H1 (cell line): ENCODE measurements at regions not wholly inside any gene's neighbourhood (a gene's known extent, or its start where the extent isn't known, plus 50 kb on each side); places are given as distances from the start of the nearest gene placed in this dataset.

Experiments
- CTCF ChIA-PET: fragments of 300-600 bp; sonication (Branson Sonifier 250); formaldehyde crosslinking; loops from one replicate; lab custom pipeline; 2021; ENCODE audit not compliant: partially characterized antibody; lab: Charles Lee
- POLR2A ChIA-PET: fragments of 300-600 bp; sonication (Branson Sonifier 250); formaldehyde crosslinking; loops from one replicate; lab custom pipeline; 2021; ENCODE audit warnings: inconsistent platforms; ENCODE audit not compliant: partially characterized antibody; lab: Charles Lee
- DNase-seq, 2 experiments: peaks; one replicate each; pipeline versions ENCODE4 v3.0.0 to v3.0.0-alpha.2; 2010 to 2022; ENCODE audit warnings: low spot score in 2 of 2, low read depth in 1 of 2, mixed read lengths in 1 of 2
- FAIRE-seq: peaks from 2 replicates; lab custom pipeline; 2011; peaks lifted over from hg19 to GRCh38; lab: Jason Lieb, UNC
- H2AFZ ChIP-seq: 2 replicates; pipeline ENCODE4 v1.8.1; 2012; ENCODE audit warnings: low read length, inconsistent platforms
- H2AK5ac ChIP-seq: 2 replicates; pipeline ENCODE4 v1.6.1; 2013; ENCODE audit warnings: low read depth, low read length
- H2BK120ac ChIP-seq: replicated peaks from 2 replicates; pipeline ENCODE3; 2013; ENCODE audit warnings: low read depth, low read length, inconsistent platforms
- H2BK12ac ChIP-seq: 2 replicates; pipeline ENCODE4 v1.6.1; 2013; ENCODE audit warnings: low read depth, low read length
- H2BK15ac ChIP-seq: 2 replicates; pipeline ENCODE4 v1.6.1; 2013; ENCODE audit warnings: low read length
- H2BK20ac ChIP-seq: 2 replicates; pipeline ENCODE4 v1.6.1; 2013; ENCODE audit warnings: low read length
- H2BK5ac ChIP-seq: 2 replicates; pipeline ENCODE4 v1.6.1; 2013; ENCODE audit warnings: low read depth, low read length
- H3K14ac ChIP-seq: 2 replicates; pipeline ENCODE4 v1.6.1; 2013; ENCODE audit warnings: inconsistent platforms; ENCODE audit not compliant: insufficient read length
- H3K18ac ChIP-seq: 2 replicates; pipeline ENCODE4 v1.6.1; 2013; ENCODE audit warnings: low read length; ENCODE audit errors: extremely low read depth
- H3K23ac ChIP-seq: 2 replicates; pipeline ENCODE4 v1.6.1; 2013; ENCODE audit warnings: inconsistent platforms; ENCODE audit not compliant: insufficient read length
- H3K23me2 ChIP-seq: 2 replicates; pipeline ENCODE4 v1.6.1; 2013; ENCODE audit warnings: low read depth, low read length
- H3K27ac ChIP-seq: 2 replicates; pipeline ENCODE4 v1.6.1; 2011; ENCODE audit warnings: low read depth, low read length, inconsistent platforms
- H3K27me3 ChIP-seq, 4 experiments: replicated peaks in 1 of 4; 1 replicate in 1 of 4; 2 replicates in 3 of 4; pipeline versions ENCODE4 v1.6.1 to v1.8.1; 2011 to 2013; ENCODE audit warnings: low read length in 3 of 4, mild to moderate bottlenecking in 3 of 4, inconsistent platforms in 2 of 4, mixed read lengths in 2 of 4, moderate library complexity in 1 of 4; ENCODE audit not compliant: control insufficient read depth in 3 of 4, insufficient read depth in 3 of 4; ENCODE audit errors: extremely low read depth in 1 of 4
- H3K36me3 ChIP-seq, 4 experiments: 2 replicates each; pipeline versions ENCODE4 v1.6.1 to v1.8.1; 2011 to 2013; ENCODE audit warnings: mild to moderate bottlenecking in 4 of 4, low read length in 3 of 4, moderate library complexity in 2 of 4, control low read depth in 1 of 4, inconsistent platforms in 1 of 4; ENCODE audit not compliant: insufficient read depth in 4 of 4, control insufficient read depth in 2 of 4
- H3K4ac ChIP-seq: replicated peaks from 2 replicates; pipeline ENCODE3; 2013; ENCODE audit warnings: low read length, low read depth, mixed read lengths, inconsistent platforms; ENCODE audit not compliant: insufficient read length
- H3K4me1 ChIP-seq, 4 experiments: replicated peaks in 1 of 4; 1 replicate in 1 of 4; 2 replicates in 3 of 4; pipeline versions ENCODE4 v1.6.1 to v1.8.1; 2011 to 2013; ENCODE audit warnings: low read length in 3 of 4, inconsistent platforms in 2 of 4, mixed read lengths in 1 of 4; ENCODE audit not compliant: insufficient read depth in 4 of 4, control insufficient read depth in 3 of 4
- H3K4me2 ChIP-seq, 2 experiments: 2 replicates each; pipeline versions ENCODE4 v1.6.1 to v1.8.1; 2011 to 2013; ENCODE audit warnings: low read depth in 2 of 2, low read length in 2 of 2, control low read depth in 1 of 2, inconsistent platforms in 1 of 2, mild to moderate bottlenecking in 1 of 2; ENCODE audit not compliant: insufficient read depth in 1 of 2
- H3K4me3 ChIP-seq, 4 experiments: fragments of 200-600, 300-600 bp in 1 of 4; sonication (generic), shearing (Covaris generic), sonication (Bioruptor Twin) in 1 of 4; 2 replicates each; pipeline versions ENCODE4 v1.5.1 to v1.8.1; 2011 to 2016; ENCODE audit warnings: low read length in 4 of 4, low read depth in 3 of 4, control low read depth in 2 of 4, inconsistent platforms in 2 of 4, mild to moderate bottlenecking in 2 of 4, mixed read lengths in 1 of 4, moderate library complexity in 1 of 4; ENCODE audit not compliant: insufficient read depth in 2 of 4; ENCODE audit errors: extremely low read depth in 1 of 4
- H3K56ac ChIP-seq: replicated peaks from 2 replicates; pipeline ENCODE3; 2013; ENCODE audit warnings: low read depth, mild to moderate bottlenecking, mixed read lengths, low read length, inconsistent platforms; ENCODE audit not compliant: insufficient read length
- H3K79me1 ChIP-seq: 2 replicates; pipeline ENCODE4 v1.6.1; 2013; ENCODE audit warnings: low read depth, low read length, control low read depth
- H3K79me2 ChIP-seq, 2 experiments: 2 replicates each; pipeline versions ENCODE4 v1.6.1 to v1.8.1; 2012 to 2013; ENCODE audit warnings: low read length in 2 of 2, mild to moderate bottlenecking in 2 of 2, inconsistent platforms in 1 of 2; ENCODE audit not compliant: insufficient read depth in 2 of 2, control insufficient read depth in 1 of 2
- H3K9ac ChIP-seq, 4 experiments: replicated peaks in 1 of 4; 1 replicate in 1 of 4; 2 replicates in 3 of 4; pipeline versions ENCODE4 v1.6.1 to v1.8.1; 2011 to 2013; ENCODE audit warnings: low read depth in 3 of 4, low read length in 3 of 4, control low read depth in 2 of 4, mild to moderate bottlenecking in 2 of 4, moderate library complexity in 2 of 4, inconsistent platforms in 1 of 4; ENCODE audit errors: extremely low read depth in 1 of 4
- H3K9me3 ChIP-seq, 2 experiments: 2 replicates each; pipeline versions ENCODE4 v1.6.1 to v1.8.1; 2012 to 2013; ENCODE audit warnings: mild to moderate bottlenecking in 2 of 2, moderate library complexity in 2 of 2, control low read depth in 1 of 2, inconsistent platforms in 1 of 2, low read depth in 1 of 2, low read length in 1 of 2, mixed read lengths in 1 of 2; ENCODE audit not compliant: insufficient read depth in 2 of 2
- H4K20me1 ChIP-seq, 2 experiments: replicated peaks in 1 of 2; 2 replicates each; pipeline versions ENCODE3 to v1.8.1; 2011 to 2013; ENCODE audit warnings: inconsistent platforms in 2 of 2, low read length in 2 of 2, mild to moderate bottlenecking in 1 of 2; ENCODE audit not compliant: insufficient read depth in 2 of 2, control insufficient read depth in 1 of 2
- H4K5ac ChIP-seq: 2 replicates; pipeline ENCODE4 v1.6.1; 2013; ENCODE audit warnings: low read length, low read depth, mixed read lengths, inconsistent platforms; ENCODE audit not compliant: insufficient read length
- H4K8ac ChIP-seq: 2 replicates; pipeline ENCODE4 v1.8.0; 2013; ENCODE audit warnings: mild to moderate bottlenecking, moderate library complexity, low read length, inconsistent platforms; ENCODE audit not compliant: insufficient read depth; ENCODE audit errors: extremely low read depth
- H4K91ac ChIP-seq: replicated peaks from 2 replicates; pipeline ENCODE3; 2013; ENCODE audit warnings: low read length, mixed read lengths, inconsistent platforms; ENCODE audit not compliant: insufficient read length
- BACH1 ChIP-seq: IDR thresholded peaks from 2 replicates; pipeline ENCODE4 v1.6.1; 2012; ENCODE audit warnings: low read length, improper control_type of control experiment
- JUND ChIP-seq: IDR thresholded peaks from 2 replicates; pipeline ENCODE4 v1.6.1; 2011; ENCODE audit warnings: mild to moderate bottlenecking, improper control_type of control experiment, low read length
- POLR2AphosphoS5 ChIP-seq: IDR thresholded peaks from 2 replicates; pipeline ENCODE4 v1.6.1; 2011; ENCODE audit warnings: low read depth, low read length
- RAD21 ChIP-seq, 2 experiments: IDR thresholded peaks in 1 of 2; conservative IDR thresholded peaks in 1 of 2; 2 replicates each; pipeline ENCODE4 v1.6.1; 2011; ENCODE audit warnings: low read depth in 2 of 2, low read length in 2 of 2, improper control_type of control experiment in 1 of 2, inconsistent platforms in 1 of 2, mild to moderate bottlenecking in 1 of 2, moderate library complexity in 1 of 2
- RNF2 ChIP-seq: fragments of 200-900, 300-1000 bp; sonication (generic); IDR thresholded peaks from 2 replicates; pipeline ENCODE4 v1.7.1; 2016; ENCODE audit warnings: borderline replicate concordance, low read depth, mild to moderate bottlenecking, antibody characterized with exemption, low read length; ENCODE audit not compliant: poor library complexity, severe bottlenecking; ENCODE audit errors: missing control alignments
- SIX5 ChIP-seq: IDR thresholded peaks from 2 replicates; pipeline ENCODE4 v1.6.1; 2011; ENCODE audit warnings: mild to moderate bottlenecking, low read depth, low read length
- WGBS, 2 experiments: shearing (Covaris generic) in 1 of 2; methylation state at CpG; one replicate each; pipeline versions ENCODE4 v1.1.6 to v1.1.7; 2013 to 2015; ENCODE audit warnings: low lambda C conversion rate in 2 of 2, mixed read lengths in 2 of 2, inconsistent platforms in 1 of 2, low coverage in 1 of 2, missing lambda C conversion rate in 1 of 2; ENCODE audit not compliant: insufficient replicate concordance in 2 of 2, insufficient coverage in 1 of 2, insufficient read length in 1 of 2; ENCODE audit errors: extremely low coverage in 1 of 2, missing lambda C conversion rate in 1 of 2; 5-methylcytosine and 5-hydroxymethylcytosine counted together
- TF ChIP-seq, protein P1 (sequence below): IDR thresholded peaks from 2 replicates; pipeline ENCODE4 v1.6.1; 2012; ENCODE audit warnings: low read length, inconsistent platforms
- TF ChIP-seq, protein P2 (sequence below): IDR thresholded peaks from 2 replicates; pipeline ENCODE4 v1.6.1; 2011; ENCODE audit warnings: low read length, improper control_type of control experiment
- TF ChIP-seq, protein P3 (sequence below), 3 experiments: IDR thresholded peaks; 1 replicate in 2 of 3; 2 replicates in 1 of 3; pipeline versions ENCODE4 v1.5.1 to v1.6.1; 2011; ENCODE audit warnings: low read length in 3 of 3, mild to moderate bottlenecking in 3 of 3, inconsistent platforms in 2 of 3, low read depth in 1 of 3, moderate library complexity in 1 of 3; ENCODE audit not compliant: insufficient read depth in 1 of 3; ENCODE audit errors: control extremely low read depth in 1 of 3

DNA sequence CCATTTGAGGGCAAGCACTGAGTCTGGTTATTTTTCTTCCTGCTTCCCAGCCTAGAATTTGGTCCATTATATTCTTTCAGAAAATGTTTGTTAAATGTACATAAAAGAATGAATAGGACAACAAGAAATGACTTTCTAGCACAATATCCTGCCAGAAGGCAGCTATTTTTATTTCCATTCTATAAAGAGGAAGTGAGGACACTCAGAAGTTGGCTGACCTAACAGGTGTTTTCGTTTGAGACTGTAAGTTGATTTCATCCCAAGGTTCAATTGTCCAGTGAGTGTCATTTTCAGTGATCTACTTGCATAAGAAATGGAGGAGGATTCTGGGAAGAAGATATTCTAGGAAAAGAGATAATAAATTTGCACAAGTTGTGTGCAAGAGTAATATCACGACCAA, 191.9 kb upstream of the POU1F1 start:
- Histone ChIP-seq H3K18ac (no peak overlapping the region), H4K91ac (no peak overlapping the region), H3K23me2 (no peaks in the 10 kb centered on the region), H3K23ac (no peak overlapping the region), H3K79me1 (no peaks in the 10 kb centered on the region), H3K27me3 (no peaks in the 10 kb centered on the region; a peak in 1 of 7 replicates), H4K20me1 (no peaks in the 10 kb centered on the region), H2BK12ac (no peak overlapping the region), H3K9me3 (no peaks in the 10 kb centered on the region; a peak in 1 of 4 replicates), H4K8ac (no peak overlapping the region), H3K79me2 (no peaks in the 10 kb centered on the region), H3K36me3 (no peaks in the 10 kb centered on the region), H3K9ac (no peak overlapping the region), H2BK5ac (no peak overlapping the region), H2BK120ac (no peak overlapping the region), H2AK5ac (no peak overlapping the region), H4K5ac (no peak overlapping the region), H3K4me2 (no peak overlapping the region), H3K4ac (no peak overlapping the region), H2BK20ac (no peak overlapping the region), H3K27ac (no peak overlapping the region), H3K4me1 (no peaks in the 10 kb centered on the region), H2BK15ac (no peak overlapping the region), H3K4me3 (no peak overlapping the region), H2AFZ (no peak overlapping the region), H3K14ac (no peak overlapping the region), H3K56ac (no peak overlapping the region)
- WGBS, 2 experiments = 70% methylated on average over 2 of the region's 2 CpGs; no CpG with 5 or more reads in 1 of the 2 experiments
- DNase-seq (no peak), FAIRE-seq (no peak)
- ChIA-PET CTCF (no interaction called here), POLR2A (no interaction called here)
- TF ChIP-seq POLR2AphosphoS5 (no peak), SIX5 (no peak), RAD21 (IDR thresholded peaks at IDR 0.05 in 1 of 2, conservative IDR thresholded peaks at IDR 0.05 in 1 of 2; ENCODE audit: low read depth in 2 of 2, low read length in 2 of 2) (no peak), JUND (no peak), RNF2 (no peak), BACH1 (no peak)
- TF ChIP-seq, protein P1, sequence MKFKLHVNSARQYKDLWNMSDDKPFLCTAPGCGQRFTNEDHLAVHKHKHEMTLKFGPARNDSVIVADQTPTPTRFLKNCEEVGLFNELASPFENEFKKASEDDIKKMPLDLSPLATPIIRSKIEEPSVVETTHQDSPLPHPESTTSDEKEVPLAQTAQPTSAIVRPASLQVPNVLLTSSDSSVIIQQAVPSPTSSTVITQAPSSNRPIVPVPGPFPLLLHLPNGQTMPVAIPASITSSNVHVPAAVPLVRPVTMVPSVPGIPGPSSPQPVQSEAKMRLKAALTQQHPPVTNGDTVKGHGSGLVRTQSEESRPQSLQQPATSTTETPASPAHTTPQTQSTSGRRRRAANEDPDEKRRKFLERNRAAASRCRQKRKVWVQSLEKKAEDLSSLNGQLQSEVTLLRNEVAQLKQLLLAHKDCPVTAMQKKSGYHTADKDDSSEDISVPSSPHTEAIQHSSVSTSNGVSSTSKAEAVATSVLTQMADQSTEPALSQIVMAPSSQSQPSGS = no peak
- TF ChIP-seq, protein P2, sequence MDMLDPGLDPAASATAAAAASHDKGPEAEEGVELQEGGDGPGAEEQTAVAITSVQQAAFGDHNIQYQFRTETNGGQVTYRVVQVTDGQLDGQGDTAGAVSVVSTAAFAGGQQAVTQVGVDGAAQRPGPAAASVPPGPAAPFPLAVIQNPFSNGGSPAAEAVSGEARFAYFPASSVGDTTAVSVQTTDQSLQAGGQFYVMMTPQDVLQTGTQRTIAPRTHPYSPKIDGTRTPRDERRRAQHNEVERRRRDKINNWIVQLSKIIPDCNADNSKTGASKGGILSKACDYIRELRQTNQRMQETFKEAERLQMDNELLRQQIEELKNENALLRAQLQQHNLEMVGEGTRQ = no peak
- TF ChIP-seq, protein P3, sequence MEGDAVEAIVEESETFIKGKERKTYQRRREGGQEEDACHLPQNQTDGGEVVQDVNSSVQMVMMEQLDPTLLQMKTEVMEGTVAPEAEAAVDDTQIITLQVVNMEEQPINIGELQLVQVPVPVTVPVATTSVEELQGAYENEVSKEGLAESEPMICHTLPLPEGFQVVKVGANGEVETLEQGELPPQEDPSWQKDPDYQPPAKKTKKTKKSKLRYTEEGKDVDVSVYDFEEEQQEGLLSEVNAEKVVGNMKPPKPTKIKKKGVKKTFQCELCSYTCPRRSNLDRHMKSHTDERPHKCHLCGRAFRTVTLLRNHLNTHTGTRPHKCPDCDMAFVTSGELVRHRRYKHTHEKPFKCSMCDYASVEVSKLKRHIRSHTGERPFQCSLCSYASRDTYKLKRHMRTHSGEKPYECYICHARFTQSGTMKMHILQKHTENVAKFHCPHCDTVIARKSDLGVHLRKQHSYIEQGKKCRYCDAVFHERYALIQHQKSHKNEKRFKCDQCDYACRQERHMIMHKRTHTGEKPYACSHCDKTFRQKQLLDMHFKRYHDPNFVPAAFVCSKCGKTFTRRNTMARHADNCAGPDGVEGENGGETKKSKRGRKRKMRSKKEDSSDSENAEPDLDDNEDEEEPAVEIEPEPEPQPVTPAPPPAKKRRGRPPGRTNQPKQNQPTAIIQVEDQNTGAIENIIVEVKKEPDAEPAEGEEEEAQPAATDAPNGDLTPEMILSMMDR (IDR thresholded peaks at IDR 0.05; ENCODE audit: control extremely low read depth in 1 of 3, insufficient read depth in 1 of 3, low read depth in 1 of 3, low read length in 3 of 3) = no peak
